ENCODE measurements at regions not wholly inside any gene's neighbourhood (a gene's known extent, or its start where the extent isn't known, plus 50 kb on each side); places are given as distances from the start of the nearest gene placed in this dataset.

GRCh38 chr2:57962861-57963260, 83.7 kb upstream of the VRK2 start:
- DNase-seq (ENCODE audit: low read depth, low spot score), result no peak
- no peak for TF ChIP-seq REST (IDR thresholded peaks at IDR 0.05; ENCODE audit: insufficient read depth in 1 of 2, low read depth in 2 of 2, low read length in 1 of 2)
- TF ChIP-seq SIN3A (IDR thresholded peaks at IDR 0.05; ENCODE audit: borderline replicate concordance, insufficient read depth, low read depth, low read length), result no peak
- TF ChIP-seq TCF7L2 (IDR thresholded peaks at IDR 0.05; ENCODE audit: low read depth, low read length), result no peak
- no peak for TF ChIP-seq CTCF (IDR thresholded peaks at IDR 0.05)
- no peak for TF ChIP-seq POLR2AphosphoS5 (IDR thresholded peaks at IDR 0.05; ENCODE audit: low read depth, low read length)
- no peaks in the 10 kb centered on the region for H3K27me3 ChIP-seq (ENCODE audit: control insufficient read depth, insufficient read depth, low read length)
- H3K4me1 ChIP-seq (ENCODE audit: control insufficient read depth, insufficient read depth, low read length), result no peaks in the 10 kb centered on the region
- intact Hi-C loops (cut with micrococcal nuclease; ENCODE audit: unreplicated experiment) (no loop called here), in situ Hi-C loops (cut with HindIII; ENCODE audit: low pct_unique_long_range_greater_than_20kb, low sequenced_read_pairs) (no loop called here)
- no peak for ATAC-seq
- ChIA-PET CTCF (no interaction called here), POLR2A (no interaction called here)
- H3K4me3 ChIP-seq (ENCODE audit: low read depth in 2 of 2, low read length in 2 of 2), result no peak overlapping the region
- no peak overlapping the region for H3K27ac ChIP-seq (ENCODE audit: low read length)
- no TSS peak for BruUV-seq (replicated peaks)
- no peaks in the 10 kb centered on the region for H3K36me3 ChIP-seq (ENCODE audit: control insufficient read depth, insufficient read depth, low read length)
- H3K9me3 ChIP-seq (ENCODE audit: control insufficient read depth, insufficient read depth, low read depth, low read length), result no peaks in the 10 kb centered on the region

GRCh38 chr2:57965219-57965618, 81.4 kb upstream of the VRK2 start:
- intact Hi-C loops (cut with micrococcal nuclease; ENCODE audit: unreplicated experiment) (no loop called here), in situ Hi-C loops (cut with HindIII; ENCODE audit: low pct_unique_long_range_greater_than_20kb, low sequenced_read_pairs) (no loop called here)
- POLR2A ChIA-PET, result no interaction called here
- no peak for ATAC-seq
- no peaks in the 10 kb centered on the region for H3K9me3 ChIP-seq (ENCODE audit: control insufficient read depth, insufficient read depth, low read depth, low read length)
- no peaks in the 10 kb centered on the region for H3K36me3 ChIP-seq (ENCODE audit: control insufficient read depth, insufficient read depth, low read length)
- H3K4me3 ChIP-seq (ENCODE audit: low read depth in 2 of 2, low read length in 2 of 2), result no peak overlapping the region
- no peak overlapping the region for H3K27ac ChIP-seq (ENCODE audit: low read length)
- no peak for DNase-seq (ENCODE audit: low read depth, low spot score)
- CTCF ChIA-PET, result no interaction called here
- no peaks in the 10 kb centered on the region for H3K4me1 ChIP-seq (ENCODE audit: control insufficient read depth, insufficient read depth, low read length)
- no peaks in the 10 kb centered on the region for H3K27me3 ChIP-seq (ENCODE audit: control insufficient read depth, insufficient read depth, low read length)
- no peak for TF ChIP-seq REST (IDR thresholded peaks at IDR 0.05; ENCODE audit: insufficient read depth in 1 of 2, low read depth in 2 of 2, low read length in 1 of 2)
- no TSS peak for BruUV-seq (replicated peaks)

Data from Panc1 (cell line).